Mammary epithelial cell (primary cell): ENCODE measurements at regions not wholly inside any gene's neighbourhood (a gene's known extent, or its start where the extent isn't known, plus 50 kb on each side); places are given as distances from the start of the nearest gene placed in this dataset.

ENCODE experiments used
- EZH2 ChIP-seq: IDR thresholded peaks from 2 replicates; pipeline ENCODE4 v1.6.1; 2012; ENCODE audit warnings: low read length, inconsistent platforms, borderline replicate concordance
- TF ChIP-seq, protein P1 (sequence below), 2 donors: IDR thresholded peaks in 1 of 2; conservative IDR thresholded peaks in 1 of 2; 2 replicates each; pipeline ENCODE4 v1.5.1; 2011 to 2012; ENCODE audit warnings: inconsistent platforms in 2 of 2, low read length in 2 of 2, mild to moderate bottlenecking in 2 of 2, control low read depth in 1 of 2, low read depth in 1 of 2; ENCODE audit not compliant: insufficient read depth in 1 of 2; ENCODE audit errors: extremely low read depth in 1 of 2

DNA sequence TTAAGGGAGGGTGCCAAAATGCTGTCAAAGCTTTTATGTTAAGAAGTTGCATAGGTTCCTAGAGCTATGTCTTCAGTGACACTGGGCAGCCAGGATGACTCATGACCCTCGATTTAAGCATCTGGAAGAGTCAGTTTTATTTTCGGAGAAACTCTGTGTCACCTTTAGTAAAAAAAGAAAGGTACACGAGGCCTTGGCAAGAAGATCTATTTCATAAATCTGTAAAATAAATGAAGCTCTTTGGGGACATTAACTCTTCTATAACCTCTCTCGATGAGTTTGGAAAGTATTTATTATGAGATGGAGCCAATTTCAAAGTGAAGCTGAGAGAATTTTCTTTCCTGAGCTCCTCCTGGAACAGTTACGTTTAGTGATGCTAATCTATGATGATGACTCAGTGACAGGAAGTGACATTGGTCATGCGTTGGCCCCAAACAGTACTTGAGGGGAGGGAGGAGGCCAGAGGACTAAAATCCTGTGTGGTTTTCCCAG lies 156.5 kb downstream of the HLX start:
- TF ChIP-seq, protein P1, sequence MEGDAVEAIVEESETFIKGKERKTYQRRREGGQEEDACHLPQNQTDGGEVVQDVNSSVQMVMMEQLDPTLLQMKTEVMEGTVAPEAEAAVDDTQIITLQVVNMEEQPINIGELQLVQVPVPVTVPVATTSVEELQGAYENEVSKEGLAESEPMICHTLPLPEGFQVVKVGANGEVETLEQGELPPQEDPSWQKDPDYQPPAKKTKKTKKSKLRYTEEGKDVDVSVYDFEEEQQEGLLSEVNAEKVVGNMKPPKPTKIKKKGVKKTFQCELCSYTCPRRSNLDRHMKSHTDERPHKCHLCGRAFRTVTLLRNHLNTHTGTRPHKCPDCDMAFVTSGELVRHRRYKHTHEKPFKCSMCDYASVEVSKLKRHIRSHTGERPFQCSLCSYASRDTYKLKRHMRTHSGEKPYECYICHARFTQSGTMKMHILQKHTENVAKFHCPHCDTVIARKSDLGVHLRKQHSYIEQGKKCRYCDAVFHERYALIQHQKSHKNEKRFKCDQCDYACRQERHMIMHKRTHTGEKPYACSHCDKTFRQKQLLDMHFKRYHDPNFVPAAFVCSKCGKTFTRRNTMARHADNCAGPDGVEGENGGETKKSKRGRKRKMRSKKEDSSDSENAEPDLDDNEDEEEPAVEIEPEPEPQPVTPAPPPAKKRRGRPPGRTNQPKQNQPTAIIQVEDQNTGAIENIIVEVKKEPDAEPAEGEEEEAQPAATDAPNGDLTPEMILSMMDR (conservative IDR thresholded peaks at IDR 0.05 in 1 of 2, IDR thresholded peaks at IDR 0.05 in 1 of 2; ENCODE audit: extremely low read depth in 1 of 2, insufficient read depth in 1 of 2, low read depth in 1 of 2, low read length in 2 of 2) = no peak
- no peak for TF ChIP-seq EZH2
